Nephron (organoid): ENCODE measurements at regions not wholly inside any gene's neighbourhood (a gene's known extent, or its start where the extent isn't known, plus 50 kb on each side); places are given as distances from the start of the nearest gene placed in this dataset.

ENCODE experiments used
- H3K27ac Mint-ChIP-seq, 3 experiments: 2 replicates each; pipeline ENCODE4 v1.8.0; 2020; ENCODE audit warnings: mixed read lengths in 3 of 3, mild to moderate bottlenecking in 2 of 3, moderate library complexity in 1 of 3
- H3K27me3 Mint-ChIP-seq: 2 replicates; pipeline ENCODE4 v1.8.0; 2021; ENCODE audit warnings: low read depth, mild to moderate bottlenecking, moderate library complexity, mixed read lengths
- H3K36me3 Mint-ChIP-seq: 2 replicates; pipeline ENCODE4 v1.8.0; 2020; ENCODE audit warnings: low read depth, mixed read lengths
- H3K4me1 Mint-ChIP-seq: 2 replicates; pipeline ENCODE4 v1.8.0; 2020; ENCODE audit warnings: mixed read lengths
- H3K4me3 Mint-ChIP-seq, 3 experiments: 2 replicates each; pipeline ENCODE4 v1.8.0; 2020; ENCODE audit warnings: mild to moderate bottlenecking in 3 of 3, mixed read lengths in 3 of 3, moderate library complexity in 2 of 3
- H3K9me3 Mint-ChIP-seq: 2 replicates; pipeline ENCODE4 v1.8.0; 2020; ENCODE audit warnings: mixed read lengths
- TF ChIP-seq, protein P1 (sequence below), 3 experiments: fragments of 200-600 bp; sonication (generic); IDR thresholded peaks; one replicate each; pipeline ENCODE4 v1.5.0; 2021; ENCODE audit warnings: antibody characterized with exemption in 3 of 3; ENCODE audit not compliant: unreplicated experiment in 3 of 3

DNA sequence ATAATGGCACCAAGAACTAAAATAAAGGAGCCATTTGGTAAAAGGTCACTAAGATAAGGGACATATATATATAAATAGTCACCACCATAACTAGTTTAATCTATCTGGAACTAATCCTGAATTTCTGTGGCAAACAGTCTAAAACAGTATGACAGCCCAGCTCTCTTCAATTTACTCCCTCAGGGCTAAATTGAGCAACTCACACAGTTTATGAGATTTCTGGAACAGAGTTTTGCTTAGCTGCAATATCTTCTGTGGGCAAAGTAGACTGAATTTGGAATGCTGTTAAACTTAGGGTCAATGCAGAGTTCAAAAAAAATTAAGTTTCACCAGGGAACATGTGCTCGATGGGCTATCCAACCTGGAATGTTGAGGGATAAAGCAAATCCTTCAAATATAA, 70.1 kb upstream of the VEPH1 start:
- no peak overlapping the region for H3K4me3 Mint-ChIP-seq
- H3K9me3 Mint-ChIP-seq = no peaks in the 10 kb centered on the region
- TF ChIP-seq, protein P1, sequence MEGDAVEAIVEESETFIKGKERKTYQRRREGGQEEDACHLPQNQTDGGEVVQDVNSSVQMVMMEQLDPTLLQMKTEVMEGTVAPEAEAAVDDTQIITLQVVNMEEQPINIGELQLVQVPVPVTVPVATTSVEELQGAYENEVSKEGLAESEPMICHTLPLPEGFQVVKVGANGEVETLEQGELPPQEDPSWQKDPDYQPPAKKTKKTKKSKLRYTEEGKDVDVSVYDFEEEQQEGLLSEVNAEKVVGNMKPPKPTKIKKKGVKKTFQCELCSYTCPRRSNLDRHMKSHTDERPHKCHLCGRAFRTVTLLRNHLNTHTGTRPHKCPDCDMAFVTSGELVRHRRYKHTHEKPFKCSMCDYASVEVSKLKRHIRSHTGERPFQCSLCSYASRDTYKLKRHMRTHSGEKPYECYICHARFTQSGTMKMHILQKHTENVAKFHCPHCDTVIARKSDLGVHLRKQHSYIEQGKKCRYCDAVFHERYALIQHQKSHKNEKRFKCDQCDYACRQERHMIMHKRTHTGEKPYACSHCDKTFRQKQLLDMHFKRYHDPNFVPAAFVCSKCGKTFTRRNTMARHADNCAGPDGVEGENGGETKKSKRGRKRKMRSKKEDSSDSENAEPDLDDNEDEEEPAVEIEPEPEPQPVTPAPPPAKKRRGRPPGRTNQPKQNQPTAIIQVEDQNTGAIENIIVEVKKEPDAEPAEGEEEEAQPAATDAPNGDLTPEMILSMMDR (IDR thresholded peaks at IDR 0.05; ENCODE audit: unreplicated experiment in 3 of 3) = no peak
- H3K4me1 Mint-ChIP-seq = peaks cover 5% of the 10 kb centered on the region
- H3K27me3 Mint-ChIP-seq = no peaks in the 10 kb centered on the region
- H3K27ac Mint-ChIP-seq = no peak overlapping the region
- H3K36me3 Mint-ChIP-seq = no peaks in the 10 kb centered on the region

DNA sequence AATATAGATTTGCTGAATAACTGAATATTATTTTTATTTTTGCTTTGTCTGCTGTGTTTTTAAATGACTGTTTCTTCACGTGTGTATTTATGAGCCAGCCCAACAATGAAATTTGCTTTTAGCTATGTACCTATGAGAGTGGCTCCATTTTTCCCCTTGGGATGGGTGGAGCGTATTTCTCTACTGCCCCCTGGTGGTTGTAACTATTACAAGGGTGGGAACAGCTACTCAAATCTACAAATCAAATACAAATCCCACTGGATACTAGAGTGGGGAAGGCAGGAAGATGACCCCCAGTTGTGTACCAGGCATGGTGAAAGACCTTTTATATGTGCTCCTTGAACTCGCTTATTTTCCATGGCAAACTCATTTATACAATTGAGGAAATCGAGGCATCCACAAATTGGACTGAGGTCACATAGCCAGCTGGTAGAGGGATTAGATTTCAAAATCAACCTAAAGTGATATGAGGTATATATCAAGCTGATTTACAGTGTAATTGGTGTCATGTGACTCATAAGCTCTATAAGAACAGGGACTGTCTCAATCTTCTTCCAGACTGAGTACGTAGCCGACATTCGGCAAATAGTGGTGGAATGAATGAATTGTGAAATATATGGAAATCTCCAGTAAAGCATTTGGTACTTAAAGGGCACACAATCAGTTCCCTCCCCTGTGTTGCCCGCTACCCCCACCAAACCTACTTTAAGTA, 69.5 kb upstream of the VEPH1 start:
- Mint-ChIP-seq H3K4me1 (peaks cover 5% of the 10 kb centered on the region), H3K9me3 (no peaks in the 10 kb centered on the region), H3K4me3 (no peak overlapping the region), H3K27me3 (no peaks in the 10 kb centered on the region), H3K36me3 (no peaks in the 10 kb centered on the region), H3K27ac (no peak overlapping the region)
- TF ChIP-seq, protein P1 (IDR thresholded peaks at IDR 0.05; ENCODE audit: unreplicated experiment in 3 of 3) = peak; percentile 49 to 65 (median 49)

DNA sequence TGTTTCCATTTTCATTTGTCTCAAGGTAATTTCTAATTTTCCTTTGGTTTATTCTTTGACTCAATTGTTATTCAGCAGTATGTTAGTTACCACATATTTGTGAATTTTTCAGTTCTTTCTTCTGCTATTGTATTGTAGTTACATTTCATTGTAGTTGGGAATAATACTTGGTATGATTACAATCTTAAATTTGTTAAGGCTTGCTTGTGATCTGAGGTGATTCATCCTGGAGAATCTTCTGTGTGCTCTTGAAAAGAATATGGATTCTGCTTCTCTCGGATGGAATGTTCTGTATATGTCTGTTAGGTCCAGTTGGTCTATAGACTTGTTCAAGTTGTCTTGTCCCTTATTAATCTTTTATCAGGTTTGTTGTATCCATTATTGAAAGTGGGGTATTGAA, 63.4 kb upstream of the VEPH1 start:
- Mint-ChIP-seq H3K4me1 (no peaks in the 10 kb centered on the region), H3K27me3 (no peaks in the 10 kb centered on the region), H3K9me3 (peaks cover 8% of the 10 kb centered on the region), H3K4me3 (no peak overlapping the region), H3K36me3 (no peaks in the 10 kb centered on the region), H3K27ac (no peak overlapping the region)
- TF ChIP-seq, protein P1 (IDR thresholded peaks at IDR 0.05; ENCODE audit: unreplicated experiment in 3 of 3) = no peak

DNA sequence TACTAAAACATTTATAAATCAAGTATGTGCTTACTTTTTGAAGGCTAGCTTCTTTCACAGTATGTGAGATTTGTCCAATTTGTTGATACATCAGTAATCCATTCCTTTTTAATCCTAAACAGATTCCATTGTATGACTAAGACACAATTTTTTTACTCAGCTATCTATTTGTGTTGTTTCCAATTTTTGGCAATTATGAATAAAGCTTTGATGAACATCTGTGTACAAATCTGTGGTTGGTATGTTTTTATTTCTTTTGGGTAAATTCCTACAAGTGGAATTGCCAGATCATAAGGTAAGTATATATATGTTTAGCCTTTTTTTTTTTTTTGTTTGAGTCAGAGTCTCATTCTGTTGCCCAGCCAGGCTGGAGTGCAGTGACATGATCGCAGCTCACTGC, 56.2 kb upstream of the VEPH1 start:
- TF ChIP-seq, protein P1 (IDR thresholded peaks at IDR 0.05; ENCODE audit: unreplicated experiment in 3 of 3) = no peak
- no peaks in the 10 kb centered on the region for H3K4me1 Mint-ChIP-seq
- H3K27ac Mint-ChIP-seq = no peak overlapping the region
- no peaks in the 10 kb centered on the region for H3K27me3 Mint-ChIP-seq
- H3K36me3 Mint-ChIP-seq = no peaks in the 10 kb centered on the region
- no peak overlapping the region for H3K4me3 Mint-ChIP-seq
- peaks cover 9% of the 10 kb centered on the region for H3K9me3 Mint-ChIP-seq
